GM06990 (cell line): ENCODE measurements at regions not wholly inside any gene's neighbourhood (a gene's known extent, or its start where the extent isn't known, plus 50 kb on each side); places are given as distances from the start of the nearest gene placed in this dataset.

Experiments used
- DNase-seq: peaks from one replicate; pipeline ENCODE4 v3.0.0-alpha.2; 2011; ENCODE audit not compliant: insufficient read length; ENCODE audit errors: extremely low read depth
- H3K27me3 ChIP-seq: replicated peaks from 2 replicates; pipeline ENCODE4 v1.6.0; 2011; ENCODE audit warnings: low read length; ENCODE audit not compliant: control insufficient read depth, insufficient read depth
- H3K36me3 ChIP-seq: 2 replicates; pipeline ENCODE4 v1.5.1; 2011; ENCODE audit warnings: low read length; ENCODE audit not compliant: control insufficient read depth, insufficient read depth
- H3K4me3 ChIP-seq: replicated peaks from 2 replicates; pipeline ENCODE4 v1.5.1; 2011; ENCODE audit warnings: low read depth, mild to moderate bottlenecking, control low read depth, low read length
- CTCF ChIP-seq: IDR thresholded peaks from 2 replicates; pipeline ENCODE4 v1.5.1; 2011; ENCODE audit warnings: low read length, control low read depth, mild to moderate bottlenecking, inconsistent platforms; ENCODE audit not compliant: insufficient read depth, poor library complexity, severe bottlenecking

GRCh38 chr10:33109384-33109783 lies 151.4 kb upstream of the ITGB1 start:
- no peak for DNase-seq
- Histone ChIP-seq H3K27me3 (peaks cover 1% of the 10 kb centered on the region; the same call in 1 of the 2 replicates), H3K36me3 (no peaks in the 10 kb centered on the region), H3K4me3 (no peak overlapping the region)
- no peak for TF ChIP-seq CTCF

- no peak for TF ChIP-seq CTCF
- Histone ChIP-seq H3K36me3 (no peaks in the 10 kb centered on the region), H3K27me3 (peaks cover 1% of the 10 kb centered on the region; the same call in 1 of the 2 replicates), H3K4me3 (no peak overlapping the region)
- no peak for DNase-seq
These were observed 149.9 kb upstream of the ITGB1 start for GRCh38 chr10:33107953-33108352.

DNA sequence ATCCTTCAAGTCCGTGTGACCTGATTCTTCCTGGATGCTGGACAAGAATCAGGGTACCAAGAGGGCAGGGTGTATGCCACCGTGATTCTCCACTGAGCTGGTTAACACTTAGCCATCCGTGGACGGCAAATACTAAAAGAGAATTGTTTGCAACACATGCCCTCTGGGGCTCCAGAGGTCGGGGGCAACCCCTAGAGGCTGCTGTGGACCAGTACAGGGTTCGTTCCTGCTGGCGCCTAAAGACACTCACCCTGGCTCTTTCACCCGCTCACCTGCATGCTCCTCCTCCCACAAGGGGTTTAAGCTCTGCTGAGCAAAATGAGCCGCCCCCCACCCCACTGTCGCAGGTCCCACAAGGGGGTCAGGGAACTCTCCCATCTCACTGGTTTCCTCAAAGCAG lies 148.7 kb upstream of the ITGB1 start:
- peak; percentile 10 for TF ChIP-seq CTCF
- Histone ChIP-seq H3K27me3 (peaks cover 1% of the 10 kb centered on the region; the same call in 1 of the 2 replicates), H3K36me3 (no peaks in the 10 kb centered on the region), H3K4me3 (no peak overlapping the region)
- no peak for DNase-seq

GRCh38 chr10:33103863-33104379 lies 145.9 kb upstream of the ITGB1 start:
- H3K36me3 ChIP-seq: no peaks in the 10 kb centered on the region
- peaks cover 1% of the 10 kb centered on the region; the same call in 1 of the 2 replicates for H3K27me3 ChIP-seq
- no peak for TF ChIP-seq CTCF
- H3K4me3 ChIP-seq: no peak overlapping the region
- no peak for DNase-seq

DNA sequence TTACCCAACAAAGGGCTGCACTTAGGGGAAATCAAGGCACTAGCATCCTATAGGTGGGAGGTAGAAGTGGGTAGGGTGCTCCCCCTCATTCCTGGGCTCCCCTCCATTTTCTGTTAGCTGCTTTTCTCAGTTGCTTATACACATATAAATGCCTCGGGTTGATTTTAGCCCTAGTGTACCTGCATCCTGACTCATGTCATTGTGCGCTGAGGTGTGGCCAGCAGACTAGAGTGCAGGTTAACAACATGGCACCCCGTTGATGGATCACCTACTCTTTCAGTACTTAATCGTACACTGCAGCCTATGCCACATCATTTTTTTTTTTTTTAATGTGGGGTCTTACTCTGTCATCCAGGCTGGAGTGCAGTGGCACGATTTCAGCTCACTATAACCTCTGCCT lies 144.0 kb upstream of the ITGB1 start:
- H3K4me3 ChIP-seq: no peak overlapping the region
- DNase-seq: no peak
- no peak for TF ChIP-seq CTCF
- H3K27me3 ChIP-seq: peaks cover 1% of the 10 kb centered on the region; the same call in 1 of the 2 replicates
- no peaks in the 10 kb centered on the region for H3K36me3 ChIP-seq

DNA sequence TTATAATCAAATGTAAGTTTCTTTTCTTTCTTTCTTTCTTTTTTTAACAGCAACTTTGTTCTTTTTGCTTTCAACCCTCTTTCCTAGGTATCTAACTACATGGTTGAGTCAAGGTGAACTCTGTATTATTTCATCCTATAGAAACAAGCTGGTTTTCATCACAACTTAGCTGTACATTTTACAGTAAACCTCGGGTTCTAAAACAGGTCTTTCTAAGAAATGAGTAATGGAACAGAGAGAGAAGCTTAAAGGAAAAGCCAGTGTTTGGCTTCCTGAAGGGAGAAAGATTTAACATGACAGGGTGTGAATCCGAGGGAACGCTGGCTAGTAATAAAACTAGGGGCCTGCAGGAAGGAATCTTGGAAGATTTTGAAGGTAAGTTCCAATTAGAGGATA lies 143.4 kb upstream of the ITGB1 start:
- TF ChIP-seq CTCF: no peak
- H3K36me3 ChIP-seq: no peaks in the 10 kb centered on the region
- no peak overlapping the region for H3K4me3 ChIP-seq
- H3K27me3 ChIP-seq: no peaks in the 10 kb centered on the region
- DNase-seq: no peak
